ENCODE measurements at regions not wholly inside any gene's neighbourhood (a gene's known extent, or its start where the extent isn't known, plus 50 kb on each side); places are given as distances from the start of the nearest gene placed in this dataset.

DNA sequence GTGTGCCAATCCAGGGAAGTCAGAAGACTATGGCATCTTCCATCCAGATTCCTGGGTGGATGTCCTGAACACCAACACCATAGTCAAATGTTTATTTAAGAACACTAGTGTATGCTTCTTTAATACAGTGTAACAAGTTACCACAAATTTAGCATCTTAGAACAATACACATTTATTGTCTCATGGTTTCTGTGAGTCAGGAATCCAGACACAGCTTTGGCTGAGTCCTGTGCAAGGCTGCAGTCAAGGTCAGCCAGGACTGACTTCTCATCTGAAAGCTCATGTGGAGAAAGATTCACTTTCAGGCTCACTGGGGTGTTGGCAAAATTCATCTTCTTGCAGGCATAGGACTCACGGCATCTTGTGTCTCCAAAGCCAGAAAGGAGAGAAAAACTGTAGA, 143.4 kb downstream of the ANXA2 start:
- 0% methylated on average over 1 of the region's 1 CpG for WGBS (ENCODE audit: insufficient coverage, insufficient replicate concordance, low lambda C conversion rate, missing lambda C conversion rate)
- intact Hi-C loops (cut with micrococcal nuclease; ENCODE audit: unreplicated experiment), result no loop called here
- Histone ChIP-seq H3K36me3 (ENCODE audit: control insufficient read depth in 2 of 2, insufficient read depth in 2 of 2, low read length in 1 of 2) (no peaks in the 10 kb centered on the region), H3K9ac (ENCODE audit: control insufficient read depth, insufficient read depth, low read length) (no peak overlapping the region), H3K79me2 (ENCODE audit: control insufficient read depth, insufficient read depth, low read length) (no peaks in the 10 kb centered on the region), H3K4me3 (no peak overlapping the region), H4K20me1 (ENCODE audit: control insufficient read depth, insufficient read depth) (no peaks in the 10 kb centered on the region), H3K4me2 (ENCODE audit: control insufficient read depth, insufficient read depth) (no peak overlapping the region), H3K27me3 (replicated peaks in 1 of 2; ENCODE audit: control insufficient read depth in 2 of 2, insufficient read depth in 2 of 2, low read length in 1 of 2) (peaks cover 0 to 2% of the 10 kb centered on the region in 2 experiments; a peak in 1 of 4 replicates), H3K9me3 (replicated peaks; ENCODE audit: control insufficient read depth, insufficient read depth, low read length) (no peaks in the 10 kb centered on the region), H2AFZ (ENCODE audit: control insufficient read depth, low read depth, low read length) (no peak overlapping the region), H3K4me1 (ENCODE audit: control insufficient read depth, insufficient read depth, low read length) (no peaks in the 10 kb centered on the region), H3K27ac (ENCODE audit: control insufficient read depth, insufficient read depth) (no peak overlapping the region)
- FAIRE-seq (no peak), DNase-seq (ENCODE audit: low read depth, low spot score) (no peak), ATAC-seq (no peak)
- ChIA-PET SMC1A (ENCODE audit: uncharacterized antibody, unreplicated experiment) (no interaction called here), RAD21 (ENCODE audit: unreplicated experiment) (no interaction called here), POLR2A (no interaction called here), CTCF (no interaction called here)
- in situ Hi-C loops (cut with MboI), result no loop called here
- BruUV-seq (replicated peaks), result no TSS peak
- TF ChIP-seq KAT2A (conservative IDR thresholded peaks at IDR 0.05; ENCODE audit: control insufficient read depth, low read depth, low read length) (no peak), PAX8 (IDR thresholded peaks at IDR 0.05) (no peak), LARP7 (IDR thresholded peaks at IDR 0.05) (no peak), SPI1 (IDR thresholded peaks at IDR 0.05; ENCODE audit: borderline replicate concordance, insufficient read depth, low read depth, low read length) (no peak), IKZF2 (IDR thresholded peaks at IDR 0.05) (no peak), BHLHE40 (IDR thresholded peaks at IDR 0.05; ENCODE audit: borderline replicate concordance in 1 of 2, low read depth in 2 of 2, low read length in 1 of 2) (no peak), DPF2 (IDR thresholded peaks at IDR 0.05) (no peak), RB1 (IDR thresholded peaks at IDR 0.05; ENCODE audit: borderline replicate concordance) (no peak)
- TF ChIP-seq, protein P1, sequence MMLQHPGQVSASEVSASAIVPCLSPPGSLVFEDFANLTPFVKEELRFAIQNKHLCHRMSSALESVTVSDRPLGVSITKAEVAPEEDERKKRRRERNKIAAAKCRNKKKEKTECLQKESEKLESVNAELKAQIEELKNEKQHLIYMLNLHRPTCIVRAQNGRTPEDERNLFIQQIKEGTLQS (IDR thresholded peaks at IDR 0.05; ENCODE audit: borderline replicate concordance, extremely low read depth, low read depth, low read length), result no peak
- TF ChIP-seq, protein P2, sequence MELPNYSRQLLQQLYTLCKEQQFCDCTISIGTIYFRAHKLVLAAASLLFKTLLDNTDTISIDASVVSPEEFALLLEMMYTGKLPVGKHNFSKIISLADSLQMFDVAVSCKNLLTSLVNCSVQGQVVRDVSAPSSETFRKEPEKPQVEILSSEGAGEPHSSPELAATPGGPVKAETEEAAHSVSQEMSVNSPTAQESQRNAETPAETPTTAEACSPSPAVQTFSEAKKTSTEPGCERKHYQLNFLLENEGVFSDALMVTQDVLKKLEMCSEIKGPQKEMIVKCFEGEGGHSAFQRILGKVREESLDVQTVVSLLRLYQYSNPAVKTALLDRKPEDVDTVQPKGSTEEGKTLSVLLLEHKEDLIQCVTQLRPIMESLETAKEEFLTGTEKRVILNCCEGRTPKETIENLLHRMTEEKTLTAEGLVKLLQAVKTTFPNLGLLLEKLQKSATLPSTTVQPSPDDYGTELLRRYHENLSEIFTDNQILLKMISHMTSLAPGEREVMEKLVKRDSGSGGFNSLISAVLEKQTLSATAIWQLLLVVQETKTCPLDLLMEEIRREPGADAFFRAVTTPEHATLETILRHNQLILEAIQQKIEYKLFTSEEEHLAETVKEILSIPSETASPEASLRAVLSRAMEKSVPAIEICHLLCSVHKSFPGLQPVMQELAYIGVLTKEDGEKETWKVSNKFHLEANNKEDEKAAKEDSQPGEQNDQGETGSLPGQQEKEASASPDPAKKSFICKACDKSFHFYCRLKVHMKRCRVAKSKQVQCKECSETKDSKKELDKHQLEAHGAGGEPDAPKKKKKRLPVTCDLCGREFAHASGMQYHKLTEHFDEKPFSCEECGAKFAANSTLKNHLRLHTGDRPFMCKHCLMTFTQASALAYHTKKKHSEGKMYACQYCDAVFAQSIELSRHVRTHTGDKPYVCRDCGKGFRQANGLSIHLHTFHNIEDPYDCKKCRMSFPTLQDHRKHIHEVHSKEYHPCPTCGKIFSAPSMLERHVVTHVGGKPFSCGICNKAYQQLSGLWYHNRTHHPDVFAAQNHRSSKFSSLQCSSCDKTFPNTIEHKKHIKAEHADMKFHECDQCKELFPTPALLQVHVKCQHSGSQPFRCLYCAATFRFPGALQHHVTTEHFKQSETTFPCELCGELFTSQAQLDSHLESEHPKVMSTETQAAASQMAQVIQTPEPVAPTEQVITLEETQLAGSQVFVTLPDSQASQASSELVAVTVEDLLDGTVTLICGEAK (IDR thresholded peaks at IDR 0.05; ENCODE audit: borderline replicate concordance), result no peak
- TF ChIP-seq, protein P3, sequence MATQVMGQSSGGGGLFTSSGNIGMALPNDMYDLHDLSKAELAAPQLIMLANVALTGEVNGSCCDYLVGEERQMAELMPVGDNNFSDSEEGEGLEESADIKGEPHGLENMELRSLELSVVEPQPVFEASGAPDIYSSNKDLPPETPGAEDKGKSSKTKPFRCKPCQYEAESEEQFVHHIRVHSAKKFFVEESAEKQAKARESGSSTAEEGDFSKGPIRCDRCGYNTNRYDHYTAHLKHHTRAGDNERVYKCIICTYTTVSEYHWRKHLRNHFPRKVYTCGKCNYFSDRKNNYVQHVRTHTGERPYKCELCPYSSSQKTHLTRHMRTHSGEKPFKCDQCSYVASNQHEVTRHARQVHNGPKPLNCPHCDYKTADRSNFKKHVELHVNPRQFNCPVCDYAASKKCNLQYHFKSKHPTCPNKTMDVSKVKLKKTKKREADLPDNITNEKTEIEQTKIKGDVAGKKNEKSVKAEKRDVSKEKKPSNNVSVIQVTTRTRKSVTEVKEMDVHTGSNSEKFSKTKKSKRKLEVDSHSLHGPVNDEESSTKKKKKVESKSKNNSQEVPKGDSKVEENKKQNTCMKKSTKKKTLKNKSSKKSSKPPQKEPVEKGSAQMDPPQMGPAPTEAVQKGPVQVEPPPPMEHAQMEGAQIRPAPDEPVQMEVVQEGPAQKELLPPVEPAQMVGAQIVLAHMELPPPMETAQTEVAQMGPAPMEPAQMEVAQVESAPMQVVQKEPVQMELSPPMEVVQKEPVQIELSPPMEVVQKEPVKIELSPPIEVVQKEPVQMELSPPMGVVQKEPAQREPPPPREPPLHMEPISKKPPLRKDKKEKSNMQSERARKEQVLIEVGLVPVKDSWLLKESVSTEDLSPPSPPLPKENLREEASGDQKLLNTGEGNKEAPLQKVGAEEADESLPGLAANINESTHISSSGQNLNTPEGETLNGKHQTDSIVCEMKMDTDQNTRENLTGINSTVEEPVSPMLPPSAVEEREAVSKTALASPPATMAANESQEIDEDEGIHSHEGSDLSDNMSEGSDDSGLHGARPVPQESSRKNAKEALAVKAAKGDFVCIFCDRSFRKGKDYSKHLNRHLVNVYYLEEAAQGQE (IDR thresholded peaks at IDR 0.05; ENCODE audit: low read depth, low read length), result no peak
- TF ChIP-seq, protein P4, sequence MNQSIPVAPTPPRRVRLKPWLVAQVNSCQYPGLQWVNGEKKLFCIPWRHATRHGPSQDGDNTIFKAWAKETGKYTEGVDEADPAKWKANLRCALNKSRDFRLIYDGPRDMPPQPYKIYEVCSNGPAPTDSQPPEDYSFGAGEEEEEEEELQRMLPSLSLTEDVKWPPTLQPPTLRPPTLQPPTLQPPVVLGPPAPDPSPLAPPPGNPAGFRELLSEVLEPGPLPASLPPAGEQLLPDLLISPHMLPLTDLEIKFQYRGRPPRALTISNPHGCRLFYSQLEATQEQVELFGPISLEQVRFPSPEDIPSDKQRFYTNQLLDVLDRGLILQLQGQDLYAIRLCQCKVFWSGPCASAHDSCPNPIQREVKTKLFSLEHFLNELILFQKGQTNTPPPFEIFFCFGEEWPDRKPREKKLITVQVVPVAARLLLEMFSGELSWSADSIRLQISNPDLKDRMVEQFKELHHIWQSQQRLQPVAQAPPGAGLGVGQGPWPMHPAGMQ (IDR thresholded peaks at IDR 0.05; ENCODE audit: borderline replicate concordance), result no peak
- TF ChIP-seq, protein P5, sequence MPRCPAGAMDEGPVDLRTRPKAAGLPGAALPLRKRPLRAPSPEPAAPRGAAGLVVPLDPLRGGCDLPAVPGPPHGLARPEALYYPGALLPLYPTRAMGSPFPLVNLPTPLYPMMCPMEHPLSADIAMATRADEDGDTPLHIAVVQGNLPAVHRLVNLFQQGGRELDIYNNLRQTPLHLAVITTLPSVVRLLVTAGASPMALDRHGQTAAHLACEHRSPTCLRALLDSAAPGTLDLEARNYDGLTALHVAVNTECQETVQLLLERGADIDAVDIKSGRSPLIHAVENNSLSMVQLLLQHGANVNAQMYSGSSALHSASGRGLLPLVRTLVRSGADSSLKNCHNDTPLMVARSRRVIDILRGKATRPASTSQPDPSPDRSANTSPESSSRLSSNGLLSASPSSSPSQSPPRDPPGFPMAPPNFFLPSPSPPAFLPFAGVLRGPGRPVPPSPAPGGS (IDR thresholded peaks at IDR 0.05; ENCODE audit: borderline replicate concordance, insufficient read depth, low read depth, low read length, poor library complexity, severe bottlenecking), result no peak

Measured in GM12878 (cell line).